ENCODE measurements at regions not wholly inside any gene's neighbourhood (a gene's known extent, or its start where the extent isn't known, plus 50 kb on each side); places are given as distances from the start of the nearest gene placed in this dataset.

GRCh38 chr2:198968545-198968944 is 489.2 kb downstream of the SATB2 start:
- intact Hi-C loops (cut with micrococcal nuclease; ENCODE audit: unreplicated experiment) = no loop called here
- no peak for TF ChIP-seq EZH2 (IDR thresholded peaks at IDR 0.05; ENCODE audit: low read depth)
- no peak for TF ChIP-seq CTCF (conservative IDR thresholded peaks at IDR 0.05)
- Histone ChIP-seq H4K20me1 (ENCODE audit: insufficient read depth) (no peaks in the 10 kb centered on the region), H3K4me3 (no peak overlapping the region), H3K9me2 (ENCODE audit: insufficient read depth) (no peaks in the 10 kb centered on the region), H2AFZ (no peak overlapping the region), H3F3A (ENCODE audit: insufficient read depth, low read depth) (no peaks in the 10 kb centered on the region), H3K4me2 (no peak overlapping the region), H3K27ac (no peak overlapping the region), H3K79me2 (ENCODE audit: low read depth) (no peaks in the 10 kb centered on the region), H3K4me1 (replicated peaks; ENCODE audit: insufficient read depth) (no peaks in the 10 kb centered on the region), H3K36me3 (ENCODE audit: low read depth) (no peaks in the 10 kb centered on the region), H3K9me3 (ENCODE audit: insufficient read depth, low read depth) (no peaks in the 10 kb centered on the region), H3K27me3 (ENCODE audit: insufficient read depth, low read depth) (no peaks in the 10 kb centered on the region)
- DNase-seq = no peak
- no TSS peak for BruUV-seq (replicated peaks)
- CTCF ChIA-PET = no interaction called here
- POLR2A ChIA-PET (ENCODE audit: unreplicated experiment) = no interaction called here

- BruUV-seq (replicated peaks) = no TSS peak
- POLR2A ChIA-PET (ENCODE audit: unreplicated experiment) = no interaction called here
These were observed 491.5 kb downstream of the SATB2 start for GRCh38 chr2:198966269-198966668.

GRCh38 chr2:198961547-198961946 is 496.2 kb downstream of the SATB2 start:
- DNase-seq = no peak

More at GRCh38 chr2:198966269-198966668, 491.5 kb downstream of the SATB2 start:
- Histone ChIP-seq H3K4me3 (no peak overlapping the region), H2AFZ (no peak overlapping the region), H3K27me3 (ENCODE audit: insufficient read depth, low read depth) (no peaks in the 10 kb centered on the region), H3K36me3 (ENCODE audit: low read depth) (no peaks in the 10 kb centered on the region), H3K4me2 (no peak overlapping the region), H3K4me1 (replicated peaks; ENCODE audit: insufficient read depth) (no peaks in the 10 kb centered on the region), H3F3A (ENCODE audit: insufficient read depth, low read depth) (no peaks in the 10 kb centered on the region), H3K27ac (no peak overlapping the region), H3K79me2 (ENCODE audit: low read depth) (no peaks in the 10 kb centered on the region), H4K20me1 (ENCODE audit: insufficient read depth) (no peaks in the 10 kb centered on the region), H3K9me3 (ENCODE audit: insufficient read depth, low read depth) (no peaks in the 10 kb centered on the region), H3K9me2 (ENCODE audit: insufficient read depth) (no peaks in the 10 kb centered on the region)
- CTCF ChIA-PET = no interaction called here
- no peak for TF ChIP-seq EZH2 (IDR thresholded peaks at IDR 0.05; ENCODE audit: low read depth)
- TF ChIP-seq CTCF (conservative IDR thresholded peaks at IDR 0.05) = no peak
- intact Hi-C loops (cut with micrococcal nuclease; ENCODE audit: unreplicated experiment) = no loop called here
- no peak for DNase-seq

More at GRCh38 chr2:198961547-198961946, 496.2 kb downstream of the SATB2 start:
- Histone ChIP-seq H3K79me2 (ENCODE audit: low read depth) (no peaks in the 10 kb centered on the region), H3K27ac (no peak overlapping the region), H3K4me3 (no peak overlapping the region), H3K9me2 (ENCODE audit: insufficient read depth) (no peaks in the 10 kb centered on the region), H3K36me3 (ENCODE audit: low read depth) (no peaks in the 10 kb centered on the region), H2AFZ (no peak overlapping the region), H3K4me2 (no peak overlapping the region), H3K9me3 (ENCODE audit: insufficient read depth, low read depth) (no peaks in the 10 kb centered on the region), H4K20me1 (ENCODE audit: insufficient read depth) (no peaks in the 10 kb centered on the region), H3K27me3 (ENCODE audit: insufficient read depth, low read depth) (no peaks in the 10 kb centered on the region), H3F3A (ENCODE audit: insufficient read depth, low read depth) (no peaks in the 10 kb centered on the region), H3K4me1 (replicated peaks; ENCODE audit: insufficient read depth) (no peaks in the 10 kb centered on the region)
- intact Hi-C loops (cut with micrococcal nuclease; ENCODE audit: unreplicated experiment) = no loop called here
- ChIA-PET POLR2A (ENCODE audit: unreplicated experiment) (no interaction called here), CTCF (no interaction called here)
- no TSS peak for BruUV-seq (replicated peaks)
- no peak for TF ChIP-seq EZH2 (IDR thresholded peaks at IDR 0.05; ENCODE audit: low read depth)
- peak; percentile 44; the same call in 1 of the 2 replicates for TF ChIP-seq CTCF (conservative IDR thresholded peaks at IDR 0.05)

Data from PC-9 (cell line).